GM04503 (cell line): ENCODE measurements at regions not wholly inside any gene's neighbourhood (a gene's known extent, or its start where the extent isn't known, plus 50 kb on each side); places are given as distances from the start of the nearest gene placed in this dataset.

ENCODE experiments used
- DNase-seq: peaks from one replicate; pipeline ENCODE4 v3.0.0-alpha.2; 2012; ENCODE audit warnings: low read depth

DNA sequence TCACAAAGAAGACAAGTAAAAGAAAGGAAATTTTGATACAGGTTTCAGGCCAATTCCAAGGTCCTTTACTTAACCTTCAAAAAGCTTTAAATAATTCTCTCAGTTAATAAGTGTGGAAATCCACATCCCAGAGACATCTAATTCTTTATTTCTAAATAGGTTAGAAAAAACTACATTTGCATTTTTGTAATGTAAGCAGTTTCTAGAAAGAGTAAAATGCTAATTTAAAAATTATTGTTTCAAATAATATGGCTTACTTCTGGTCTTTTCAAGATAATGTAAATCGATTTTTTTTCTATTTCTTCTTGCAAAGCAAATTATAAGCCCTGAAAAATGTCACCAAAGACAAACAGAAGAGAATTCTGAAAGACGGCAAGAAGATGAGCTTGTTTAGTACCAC lies 180.4 kb upstream of the HHIP start:
- DNase-seq: no peak

DNA sequence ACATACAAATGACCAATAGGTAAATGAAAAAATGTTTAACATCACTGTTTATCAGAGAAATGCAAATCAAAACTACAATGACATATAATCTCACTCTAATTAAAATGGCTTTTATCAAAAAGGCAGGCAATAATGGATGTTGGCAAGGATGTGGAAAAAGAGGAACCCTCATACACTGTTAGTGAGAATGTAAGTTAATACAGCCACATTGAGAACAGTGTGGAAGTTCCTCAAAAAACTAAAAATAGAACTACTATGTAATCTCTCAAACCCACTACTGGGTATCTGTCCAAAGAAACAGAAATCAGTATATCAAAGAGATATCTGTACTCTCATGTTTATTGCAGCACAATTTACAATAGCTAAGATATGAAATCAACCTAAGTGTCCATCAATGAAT lies 165.9 kb upstream of the HHIP start:
- no peak for DNase-seq

DNA sequence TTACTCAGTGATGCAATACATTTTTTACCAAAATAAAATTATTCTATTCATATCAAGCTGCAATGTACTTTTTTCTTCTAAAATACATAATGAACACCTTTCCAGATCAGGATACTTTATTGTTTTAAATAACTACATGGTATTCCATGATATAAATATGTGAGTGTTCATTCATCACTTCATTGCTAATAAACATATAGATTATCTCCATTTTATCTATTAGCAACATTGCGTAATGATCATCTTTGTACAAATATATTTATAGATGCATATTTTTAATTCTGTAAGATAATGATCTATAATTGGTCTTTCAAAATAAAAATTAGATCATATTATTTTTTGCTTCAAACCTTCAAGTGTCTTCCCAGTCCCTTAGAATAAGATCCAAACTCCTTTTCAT lies 156.1 kb upstream of the HHIP start:
- DNase-seq: no peak

DNA sequence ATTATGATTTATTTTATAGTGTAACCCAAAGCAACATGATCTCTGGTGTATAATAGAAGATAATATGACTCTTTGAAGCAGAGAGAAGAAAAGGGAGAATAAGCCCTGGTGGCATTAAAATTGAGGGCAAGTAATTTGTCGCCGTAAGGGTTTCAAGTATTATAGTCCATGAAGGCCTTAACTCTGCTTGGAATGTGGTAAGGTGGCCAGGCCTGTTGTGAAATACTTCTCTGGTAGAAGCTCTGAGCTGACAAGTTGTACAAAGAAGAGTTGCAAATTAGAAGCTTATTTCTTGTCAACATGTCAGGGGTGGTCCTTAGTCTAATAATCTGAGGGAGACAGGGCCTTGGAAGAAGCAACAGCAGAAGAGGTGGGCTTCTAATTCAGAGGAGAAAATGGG lies 151.7 kb upstream of the HHIP start:
- no peak for DNase-seq

DNA sequence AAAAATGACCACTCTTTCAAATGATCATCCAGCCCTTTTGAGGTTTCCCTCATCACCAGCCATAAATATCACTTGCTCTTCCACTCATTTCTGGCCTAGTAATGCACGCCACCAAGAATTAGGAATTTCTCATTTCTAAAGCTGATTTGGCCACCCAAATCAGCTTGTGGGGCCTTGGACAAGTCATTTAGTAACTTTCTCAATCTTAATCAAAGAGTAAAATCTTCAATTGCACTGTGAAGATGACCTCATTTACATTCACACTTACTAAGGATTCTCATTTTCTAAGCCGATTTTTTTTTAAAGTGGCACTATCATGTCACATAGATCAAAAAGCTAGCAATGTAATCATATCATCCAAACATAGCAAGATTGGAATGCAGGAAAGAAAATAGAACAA lies 150.0 kb upstream of the HHIP start:
- DNase-seq: no peak

DNA sequence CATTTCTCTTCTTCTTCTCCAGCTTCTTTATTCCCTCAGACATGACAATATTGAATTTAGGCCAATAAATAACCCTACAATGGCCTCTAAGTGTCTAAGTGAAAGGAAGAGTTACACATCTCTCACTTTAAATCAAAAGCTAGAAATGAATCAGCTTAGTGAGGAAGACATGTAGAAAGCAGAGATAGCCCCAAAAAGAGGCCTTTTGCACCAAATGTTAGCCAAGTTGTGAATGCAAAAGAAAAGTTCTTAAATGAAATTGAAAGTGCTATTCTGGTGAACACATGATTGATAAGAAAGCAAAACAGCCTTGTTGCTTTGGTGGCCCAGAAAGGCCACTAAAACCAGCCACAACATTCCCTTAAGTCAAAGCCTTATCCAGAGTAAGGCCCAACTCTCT lies 146.2 kb upstream of the HHIP start:
- DNase-seq: no peak

DNA sequence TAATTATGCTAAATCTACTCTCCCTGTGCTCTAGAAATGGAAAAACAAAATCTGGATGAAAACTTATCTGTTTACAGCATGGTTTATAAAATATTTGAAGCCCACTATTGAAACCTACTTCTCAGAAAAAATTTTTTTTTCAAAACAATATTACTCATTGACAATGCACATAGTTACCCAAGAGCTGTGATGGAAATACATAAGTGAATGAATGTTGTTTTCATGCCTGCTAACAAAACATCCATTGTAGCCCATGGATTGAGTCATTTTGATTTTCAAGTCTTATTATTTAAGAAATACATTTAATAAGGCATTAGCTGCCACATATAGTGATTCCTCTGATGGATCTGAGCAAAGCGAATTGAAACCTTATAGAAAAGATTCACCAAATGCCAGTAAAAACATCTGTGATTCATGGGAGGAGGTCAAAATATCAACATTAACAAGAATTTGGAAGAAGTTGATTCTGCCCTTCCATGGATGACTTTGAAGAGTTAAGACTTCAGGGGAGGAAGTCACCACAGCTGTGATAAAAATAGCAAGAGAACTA lies 144.7 kb upstream of the HHIP start:
- no peak for DNase-seq

DNA sequence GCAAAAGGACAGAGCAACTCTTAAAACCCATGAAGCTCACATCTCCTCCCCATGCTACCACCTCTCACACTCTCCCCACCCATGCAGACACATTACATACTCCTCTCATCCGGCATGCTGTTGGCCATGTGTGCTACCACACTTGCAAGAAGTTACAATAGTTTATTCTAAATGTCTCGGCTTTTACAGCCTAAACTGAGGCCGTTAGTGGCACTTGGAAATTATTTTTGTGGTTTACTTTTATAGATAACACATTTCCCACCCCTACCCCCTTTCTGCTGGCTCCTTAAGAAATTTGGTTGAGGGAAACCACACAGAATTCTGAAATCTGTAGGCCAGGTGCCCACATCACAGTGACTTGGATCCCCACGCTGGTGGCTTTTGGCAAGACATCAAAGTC lies 141.1 kb upstream of the HHIP start:
- no peak for DNase-seq

DNA sequence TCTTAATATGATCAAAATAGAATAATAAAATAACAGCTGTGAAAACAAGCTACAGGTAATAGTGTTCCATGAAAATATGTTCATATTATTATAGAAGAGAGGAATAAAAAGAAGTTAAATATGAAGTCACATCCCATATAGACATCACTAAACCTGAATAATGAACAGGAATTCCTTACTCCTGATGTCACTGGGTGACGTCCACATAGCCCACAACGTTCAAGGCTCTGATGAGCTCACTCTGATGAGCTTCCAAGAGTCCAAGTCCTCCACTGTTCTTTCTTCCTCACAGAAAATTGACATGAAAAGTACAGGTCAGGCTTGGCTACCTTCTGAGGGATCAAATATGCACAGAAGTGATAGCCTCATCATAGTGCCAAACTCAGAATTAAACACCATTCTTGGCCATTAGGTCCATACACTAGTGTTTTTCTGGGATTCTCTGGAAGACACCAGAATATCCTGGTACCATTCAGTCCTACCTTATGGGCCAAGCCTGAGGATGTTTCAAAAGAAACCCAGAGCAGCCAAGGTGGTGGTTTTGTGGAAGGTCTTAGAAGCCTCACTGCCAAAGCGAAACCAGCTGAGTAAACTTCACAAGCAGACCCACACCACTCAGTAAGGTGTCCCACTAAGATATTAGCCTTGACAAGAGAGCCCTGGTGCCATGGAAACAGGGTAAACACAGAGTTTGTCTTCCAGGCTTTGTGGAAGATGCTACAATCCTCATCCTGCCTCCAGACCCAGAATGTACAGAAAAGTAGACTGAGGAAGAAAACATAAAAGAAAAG lies 138.4 kb upstream of the HHIP start:
- no peak for DNase-seq

DNA sequence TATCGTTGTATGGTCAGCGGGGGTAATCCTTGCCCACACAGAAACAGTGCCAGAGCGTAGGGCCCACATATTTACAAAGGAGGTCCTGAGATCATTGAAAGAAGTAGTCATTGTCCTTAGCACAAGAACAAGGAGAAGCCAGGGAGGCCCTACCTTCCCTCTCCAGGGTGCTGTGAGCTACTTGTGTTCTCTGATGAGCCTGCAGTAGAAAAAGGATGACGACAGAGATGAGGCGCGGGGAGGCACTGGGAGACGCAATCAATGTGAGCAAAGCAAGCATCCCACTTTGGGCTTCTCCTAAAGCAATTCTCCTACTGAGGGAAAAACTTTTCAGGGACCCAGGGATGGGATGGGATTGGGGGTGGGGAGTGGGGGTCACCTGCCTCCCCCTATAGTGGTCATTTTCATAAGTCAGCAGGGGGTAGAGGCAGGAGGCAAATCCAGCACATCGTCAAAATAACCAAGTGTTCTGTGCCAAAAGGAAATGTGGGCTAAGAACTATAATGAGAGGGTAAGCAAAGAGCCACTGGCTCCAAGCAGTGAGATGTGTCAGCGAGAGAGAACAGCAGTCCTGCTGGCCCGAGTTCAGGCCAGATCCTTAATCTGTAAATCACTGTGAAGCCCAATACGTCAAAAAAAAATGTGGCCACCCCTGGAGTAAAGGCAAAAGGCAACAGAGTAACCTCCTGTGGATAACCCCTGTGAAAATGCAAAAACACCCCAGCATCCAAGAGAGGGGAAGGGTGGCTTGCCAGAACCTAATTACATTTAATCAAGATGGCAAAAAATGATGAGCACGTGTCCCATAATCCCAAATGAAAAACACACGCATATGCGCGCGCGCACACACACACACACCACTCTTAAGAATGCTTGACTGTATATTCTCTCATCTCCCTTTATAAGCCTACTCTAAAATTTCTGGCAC lies 136.6 kb upstream of the HHIP start:
- DNase-seq: no peak

DNA sequence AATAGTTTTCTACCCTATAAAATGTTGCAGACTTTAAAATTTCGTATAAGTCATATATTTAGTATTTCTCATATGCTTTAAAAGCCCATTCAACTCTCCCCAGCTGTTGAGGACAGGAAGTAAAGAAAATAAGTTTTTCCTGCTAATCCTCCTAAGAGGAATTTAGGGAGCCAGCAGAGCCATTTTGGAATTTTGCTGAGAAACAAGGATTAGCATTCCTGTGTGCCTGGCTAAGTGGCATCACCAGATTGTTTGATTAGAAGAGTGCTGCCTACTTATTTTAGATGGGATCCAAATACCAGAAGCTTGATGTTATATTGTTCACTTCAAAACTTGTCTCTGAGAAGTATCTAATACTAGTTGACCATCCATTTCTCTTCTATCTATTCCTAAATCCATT lies 131.2 kb upstream of the HHIP start:
- DNase-seq: no peak

DNA sequence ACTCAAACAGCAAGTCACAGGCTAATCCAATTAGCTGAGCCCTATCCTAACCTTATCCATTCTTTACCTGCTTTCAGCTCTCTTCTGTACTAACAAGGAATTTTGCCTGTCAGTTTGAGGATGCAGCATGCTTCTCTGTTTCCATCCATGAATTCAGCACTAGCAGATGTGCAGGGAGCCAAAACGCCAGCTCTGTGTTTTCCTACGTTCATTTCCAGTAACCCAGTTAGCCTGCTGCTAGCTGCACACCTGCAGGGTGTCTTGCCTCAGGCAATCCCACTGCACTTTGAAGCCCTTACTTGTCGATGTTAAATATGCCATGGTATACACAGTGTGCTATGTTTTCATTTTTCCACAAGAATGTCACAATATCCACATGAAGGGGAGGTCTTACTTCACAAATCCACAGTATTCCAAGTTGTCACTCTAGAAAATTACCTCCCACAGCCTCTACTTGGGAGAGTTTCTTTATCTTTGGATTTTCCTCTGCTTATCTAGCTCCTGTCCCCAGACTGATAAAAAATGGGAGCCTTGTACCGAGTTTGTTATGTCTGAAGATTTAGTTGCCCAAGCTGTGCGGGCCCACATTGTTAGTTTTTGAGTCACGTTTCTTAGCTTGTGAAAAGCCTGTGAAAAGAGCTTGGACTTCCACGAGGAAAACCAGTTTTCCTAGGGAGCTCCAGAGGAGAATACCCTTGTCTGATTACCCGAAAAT lies 127.6 kb upstream of the HHIP start:
- DNase-seq: no peak

DNA sequence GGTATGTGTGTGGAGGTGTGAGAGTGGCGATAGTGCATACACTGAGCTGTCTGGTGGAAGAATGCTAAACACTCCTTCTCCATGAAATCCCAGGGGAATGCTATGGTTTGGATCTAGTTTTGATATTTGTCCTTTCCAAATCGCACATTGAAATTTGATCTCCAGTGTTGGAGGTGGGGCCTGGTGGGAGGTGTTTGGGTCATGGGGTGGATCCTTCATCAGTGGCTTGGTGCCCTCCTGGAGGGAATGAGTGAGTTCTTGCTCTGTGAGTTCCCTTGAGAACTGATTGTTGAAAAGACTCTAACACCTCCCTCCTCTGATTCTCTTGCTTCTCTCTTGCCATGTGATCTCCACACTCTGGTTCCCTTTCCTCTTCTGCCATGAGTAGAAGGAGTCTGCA lies 114.1 kb upstream of the HHIP start:
- no peak for DNase-seq

DNA sequence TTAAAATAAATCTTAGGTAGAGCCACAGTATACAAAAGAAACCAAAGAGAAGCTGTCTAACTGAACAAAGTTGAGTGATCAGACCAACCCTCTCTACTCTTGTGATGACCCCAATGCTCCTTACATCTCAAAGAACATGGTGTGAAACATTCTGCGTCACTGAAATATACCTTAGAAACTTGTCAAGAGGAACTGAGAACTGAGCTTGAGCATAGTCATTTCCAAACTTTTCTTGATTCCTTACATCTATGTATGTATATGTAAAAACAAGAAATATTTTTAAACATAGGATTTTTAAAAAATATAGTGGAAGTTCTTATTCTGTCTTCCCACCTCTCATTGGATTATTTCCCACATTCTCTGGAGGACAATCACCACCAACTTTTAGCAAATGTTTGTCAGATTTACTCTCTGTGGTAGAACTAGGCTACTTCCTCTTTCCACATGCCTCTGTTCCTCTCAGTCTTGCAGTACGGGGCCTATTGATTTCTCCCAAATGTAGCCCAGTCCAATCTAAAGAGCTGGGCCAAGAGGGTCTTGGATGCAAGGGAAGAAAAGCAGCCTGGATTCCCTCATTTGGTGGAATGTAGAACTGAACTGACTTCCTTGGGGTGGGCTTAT lies 98.2 kb upstream of the HHIP start:
- DNase-seq: no peak

DNA sequence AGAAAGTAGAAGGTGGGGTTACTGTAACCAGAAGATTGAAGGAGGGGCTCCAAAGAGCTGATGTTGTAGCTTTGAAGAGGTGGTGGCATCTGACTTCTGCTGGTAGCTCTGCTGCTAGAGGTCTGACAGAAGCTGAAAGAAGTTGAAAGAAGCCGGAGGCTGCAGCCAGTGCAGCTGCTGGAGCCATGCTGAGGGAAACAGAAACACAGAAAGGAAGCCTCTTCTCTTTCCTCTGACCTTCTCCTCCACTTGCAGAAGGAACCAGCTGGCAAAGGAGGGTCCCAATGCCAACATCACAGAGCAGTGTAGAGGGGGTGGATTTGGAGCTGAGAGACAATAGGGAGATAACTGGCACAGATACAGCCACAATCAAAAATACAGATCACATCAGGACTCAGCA lies 89.3 kb upstream of the HHIP start:
- no peak for DNase-seq

DNA sequence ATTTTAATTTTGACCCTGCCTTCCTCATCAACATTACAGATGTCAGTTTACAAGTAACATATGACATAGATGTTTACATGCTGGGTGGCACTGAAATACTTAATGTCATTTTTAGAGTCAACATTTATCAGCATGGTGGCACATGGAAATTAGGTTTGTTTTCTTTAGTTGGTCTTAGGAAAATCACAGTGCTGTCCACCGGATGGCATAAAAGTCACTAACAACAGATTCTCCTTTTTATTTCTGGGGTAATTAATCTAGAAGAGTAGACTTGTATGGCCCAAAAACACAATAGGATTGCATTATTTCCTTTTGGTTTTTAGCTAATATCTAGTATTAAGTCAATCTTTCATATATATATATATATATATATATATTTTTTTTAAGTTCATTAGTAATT lies 88.6 kb upstream of the HHIP start:
- DNase-seq: no peak

DNA sequence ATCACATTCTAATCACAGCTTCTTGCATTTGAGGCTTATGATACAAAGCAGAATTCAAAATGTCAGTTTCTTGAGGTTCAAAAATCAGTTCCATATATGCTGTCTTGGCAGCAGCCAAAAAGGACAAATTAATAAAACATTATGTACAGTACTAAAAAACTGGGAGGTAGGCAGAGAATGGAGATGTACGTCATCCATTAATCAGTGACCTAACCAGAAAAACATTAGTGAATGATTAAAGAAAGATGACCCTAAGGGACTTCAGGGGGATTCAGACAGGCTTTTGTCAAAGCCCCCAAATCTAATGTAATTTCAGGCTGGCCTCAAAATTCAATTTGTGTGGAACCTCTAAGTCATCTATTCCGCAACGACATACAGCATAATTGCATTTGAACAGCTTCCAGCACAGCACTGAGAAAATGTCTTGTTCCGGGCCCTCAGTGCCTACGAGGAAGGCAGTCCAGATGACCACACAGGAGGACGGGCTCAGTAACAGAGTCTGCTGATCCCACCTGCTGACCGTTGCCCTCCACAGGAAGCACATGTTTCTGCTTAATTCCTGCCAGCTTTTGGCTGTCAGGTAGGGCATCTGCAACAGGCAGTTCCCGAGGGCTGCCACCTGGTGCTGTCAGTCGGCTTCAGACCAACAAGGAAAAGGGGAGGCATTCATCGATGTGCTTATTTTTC lies 83.8 kb upstream of the HHIP start:
- no peak for DNase-seq

DNA sequence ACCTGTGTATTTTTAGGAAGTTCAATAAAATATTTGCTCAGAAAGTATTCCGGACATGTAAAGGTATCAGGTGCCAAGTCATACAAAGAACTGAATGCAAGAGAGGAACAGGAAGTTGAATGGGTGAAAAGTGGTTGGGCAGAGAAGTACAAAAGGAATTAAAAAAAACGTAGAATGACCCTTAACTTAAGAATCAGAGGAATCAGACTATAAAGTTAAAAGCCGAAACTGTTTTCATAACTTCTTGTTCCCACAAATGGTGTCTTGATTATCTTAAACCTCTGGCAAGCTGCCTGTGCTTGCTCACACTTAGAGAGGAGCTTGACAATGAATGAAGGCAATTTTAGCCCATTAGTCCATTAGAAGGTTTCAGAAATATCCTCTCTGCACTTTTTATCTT lies 81.6 kb upstream of the HHIP start:
- no peak for DNase-seq

DNA sequence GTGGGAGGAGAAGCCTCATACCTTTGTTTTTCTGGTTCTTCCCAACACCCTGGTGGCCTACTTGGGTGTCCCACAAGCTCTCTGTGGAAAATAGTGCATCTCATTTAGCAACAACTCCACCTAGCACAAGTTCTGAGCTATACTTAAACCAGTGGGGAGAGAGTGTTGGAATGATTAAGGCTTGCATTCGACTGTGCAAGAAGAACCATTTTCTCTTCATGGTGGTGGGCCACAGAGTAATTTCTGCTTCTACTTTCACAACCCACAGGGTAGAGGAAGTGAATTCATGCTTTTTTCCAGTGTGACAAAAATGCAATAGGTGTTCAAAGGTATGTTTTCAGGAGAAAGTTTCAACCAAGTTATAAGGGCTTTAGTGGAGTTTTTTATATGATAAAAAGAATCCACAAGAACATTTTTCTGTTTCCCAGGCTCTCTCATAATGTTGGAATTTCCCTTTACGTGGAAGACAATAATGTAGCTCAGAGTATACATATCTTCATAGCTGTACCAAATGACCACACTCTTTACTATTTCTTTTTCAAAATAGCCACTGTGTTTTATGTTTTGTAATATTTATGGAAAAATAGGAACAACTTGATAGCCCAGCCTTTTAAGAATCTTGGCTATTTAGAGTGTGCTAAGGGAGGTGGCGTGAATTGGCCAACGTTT lies 80.3 kb upstream of the HHIP start:
- no peak for DNase-seq

DNA sequence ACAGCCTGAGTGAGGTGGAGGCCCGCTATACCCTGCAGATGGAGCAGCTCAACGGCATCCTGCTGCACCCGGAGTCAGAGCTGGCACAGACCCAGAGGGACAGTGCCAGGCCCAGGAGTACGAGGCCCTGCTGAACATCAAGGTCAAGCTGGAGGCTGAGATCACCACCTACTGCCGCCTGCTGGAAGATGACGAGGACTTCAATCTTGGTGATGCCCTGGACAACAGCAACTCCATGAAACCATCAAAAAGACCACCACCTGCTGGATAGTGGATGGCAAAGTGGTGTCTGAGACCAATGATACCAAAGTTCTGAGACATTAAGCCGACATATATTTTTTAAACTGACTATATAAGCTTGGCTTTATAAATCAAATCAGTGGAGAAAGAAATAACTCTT lies 73.3 kb upstream of the HHIP start:
- DNase-seq: no peak

DNA sequence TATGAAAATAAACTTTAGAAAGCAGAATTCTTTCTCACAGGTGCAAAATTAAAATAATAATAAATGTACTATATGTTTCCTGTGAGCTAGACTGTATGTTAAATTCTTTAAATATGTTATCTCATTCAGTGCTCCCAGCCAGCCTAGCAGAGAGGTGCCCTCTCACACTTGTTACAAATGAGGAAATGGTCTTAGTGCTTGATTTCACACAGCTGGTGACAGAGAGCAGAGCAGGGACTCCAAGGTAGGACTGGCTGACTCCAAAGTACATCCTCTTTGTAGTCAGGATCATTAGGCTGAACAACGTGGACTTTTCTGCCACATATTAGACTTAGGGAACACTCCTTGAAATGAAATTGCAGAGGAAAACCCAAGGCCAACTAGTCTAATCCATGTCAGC lies 72.0 kb upstream of the HHIP start:
- DNase-seq: no peak
